Left ventricle myocardium superior (tissue), 1 donor: ENCODE measurements at regions not wholly inside any gene's neighbourhood (a gene's known extent, or its start where the extent isn't known, plus 50 kb on each side); places are given as distances from the start of the nearest gene placed in this dataset.
"Not testable (repeated sequence)": the region's sequence is repeated elsewhere in the genome, so short reads cannot be mapped to it uniquely, and the experiment has no call there.

Experiments
- ATAC-seq: fragments of 200-7000 bp; cut with Tn5 transposase; one replicate; pipeline ENCODE4 v1.9.1; 2020; ENCODE audit warnings: mild to moderate bottlenecking, moderate library complexity
- DNase-seq: peaks from one replicate; pipeline ENCODE4 v3.0.0-alpha.2; 2020
- intact Hi-C: fragments of 100-400 bp; cut with micrococcal nuclease; formaldehyde crosslinking; loops from one replicate; pipeline ENCODE4 v1.11.0; 2022
- donor health status: DM: no; HTN: yes; CAD: no; lungs with severe emphysema.

DNA sequence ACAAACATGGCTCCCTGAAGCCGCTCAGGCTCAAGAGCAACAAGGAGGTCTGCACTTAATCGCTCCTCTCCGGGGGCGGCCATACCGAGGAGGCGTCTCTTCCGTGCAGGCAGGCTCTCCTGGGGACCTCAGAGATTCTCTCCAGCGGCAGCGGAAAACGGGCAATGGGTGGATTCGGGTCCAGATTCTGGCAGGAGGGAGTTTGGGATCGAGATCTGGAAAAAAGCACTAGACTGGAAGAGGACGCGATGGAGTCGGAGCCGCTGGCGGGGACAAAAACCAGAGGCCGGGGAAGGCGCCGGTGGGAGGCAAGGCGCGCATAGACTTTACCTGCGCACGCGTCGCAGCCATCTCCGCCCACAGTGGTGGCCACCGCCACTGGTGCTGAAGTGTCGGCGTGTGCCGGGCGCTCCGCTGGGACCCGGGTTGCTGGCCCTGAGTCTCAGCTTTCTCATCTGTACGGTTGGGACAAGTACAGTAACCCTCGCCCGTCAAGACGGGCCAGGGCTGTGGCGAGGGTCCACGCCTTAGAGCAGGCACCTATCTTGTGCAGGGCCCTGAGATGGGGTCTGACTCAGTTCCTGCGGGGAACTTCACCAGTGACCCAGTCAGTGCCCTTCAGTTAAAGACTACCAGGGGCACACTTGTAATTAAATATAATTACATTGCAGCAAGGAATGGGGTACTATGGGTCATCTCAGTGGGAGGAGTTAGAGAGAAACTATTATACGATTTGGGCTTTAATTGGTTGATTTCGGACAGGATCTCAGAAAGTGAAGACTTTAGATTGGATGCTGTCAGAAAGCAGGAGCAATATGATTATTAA lies 454.1 kb downstream of the SPATA31A1 start:
- intact Hi-C loops = not testable (repeated sequence)
- ATAC-seq (peak; percentile 68), DNase-seq (peak; percentile 79)

DNA sequence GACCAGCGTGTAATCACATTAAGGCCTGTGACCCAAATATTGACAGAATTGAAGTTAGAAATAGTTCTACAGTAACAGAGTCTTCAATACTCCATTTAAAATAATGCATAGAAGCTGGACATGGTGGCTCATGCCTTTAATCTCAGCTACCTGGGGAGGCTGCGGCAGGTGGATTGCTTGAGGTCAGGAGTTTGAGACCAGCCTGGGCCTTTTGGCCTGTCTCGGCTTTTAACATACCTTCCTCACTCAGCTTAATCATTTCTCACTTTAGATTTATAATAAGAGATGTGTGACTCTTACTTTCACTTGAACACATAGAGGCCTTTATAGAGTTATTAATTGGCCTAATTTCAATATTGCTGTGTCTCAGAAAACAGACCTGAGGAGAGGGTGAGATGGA lies 454.9 kb downstream of the SPATA31A1 start:
- intact Hi-C loops, DNase-seq, ATAC-seq: not testable (repeated sequence)

DNA sequence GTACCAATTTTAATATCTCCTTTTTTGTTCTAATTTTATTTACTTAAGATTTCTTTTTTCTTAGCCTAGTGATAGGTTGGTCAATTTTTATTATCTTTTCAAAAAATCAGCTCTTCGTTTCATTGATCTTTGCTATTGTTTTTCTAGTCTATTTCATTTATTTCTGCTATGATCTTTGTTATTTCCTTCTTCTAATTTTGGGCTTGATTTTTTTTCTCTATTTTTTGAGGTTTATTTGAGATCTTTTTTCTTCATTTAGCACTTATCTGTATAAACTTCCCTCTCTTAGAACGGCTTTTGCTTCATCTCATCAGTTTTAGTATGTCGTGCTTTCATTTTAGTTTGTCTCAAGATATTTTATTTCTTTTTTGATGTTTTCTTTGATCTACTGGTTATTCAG lies 456.1 kb downstream of the SPATA31A1 start:
- DNase-seq, intact Hi-C loops, ATAC-seq: not testable (repeated sequence)

DNA sequence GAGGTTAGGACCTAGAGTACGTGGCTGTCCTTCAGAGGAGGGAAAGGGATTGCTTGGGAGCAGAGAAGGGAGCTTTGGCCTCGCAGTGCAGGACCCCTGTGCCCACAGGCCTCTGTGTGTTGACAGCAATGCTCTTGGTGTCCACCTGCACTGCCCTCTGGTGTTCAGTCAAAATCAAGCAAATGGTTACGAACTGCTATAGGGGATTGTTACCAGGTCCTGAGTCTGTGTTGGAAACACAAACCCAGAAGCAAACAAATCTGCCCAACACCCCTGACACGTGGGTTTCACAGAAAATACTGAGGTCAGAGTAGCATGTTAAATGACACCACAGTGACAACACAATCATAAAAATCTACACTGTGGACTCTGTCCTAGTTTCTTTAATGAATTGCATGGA lies 473.0 kb downstream of the SPATA31A1 start:
- DNase-seq, intact Hi-C loops, ATAC-seq: not testable (repeated sequence)
